Liver (tissue), 3 donors: ENCODE measurements at regions not wholly inside any gene's neighbourhood (a gene's known extent, or its start where the extent isn't known, plus 50 kb on each side); places are given as distances from the start of the nearest gene placed in this dataset.

Source experiments
- FOXA1 ChIP-seq: IDR thresholded peaks from 2 replicates; pipeline ENCODE4 v1.6.1; 2016; ENCODE audit warnings: antibody characterized with exemption
- RAD21 ChIP-seq, 2 donors: IDR thresholded peaks; 2 replicates each; pipeline ENCODE4 v1.6.1; 2016; ENCODE audit warnings: antibody characterized with exemption in 2 of 2, mild to moderate bottlenecking in 2 of 2
- TAF1 ChIP-seq: conservative IDR thresholded peaks from 2 replicates; pipeline ENCODE4 v1.6.1; 2016; ENCODE audit warnings: antibody characterized with exemption, mild to moderate bottlenecking
- TF ChIP-seq, protein P1 (sequence below): fragments of 150-350 bp; IDR thresholded peaks from 2 replicates; pipeline ENCODE4 v1.5.1; 2017; ENCODE audit warnings: improper control_type of control experiment, low read depth, low read length; ENCODE audit not compliant: missing input control
- TF ChIP-seq, protein P2 (sequence below): IDR thresholded peaks from 2 replicates; pipeline ENCODE4 v1.6.1; 2016; ENCODE audit warnings: antibody characterized with exemption
- donor health status: healthy.
- donor health status: healthy.

DNA sequence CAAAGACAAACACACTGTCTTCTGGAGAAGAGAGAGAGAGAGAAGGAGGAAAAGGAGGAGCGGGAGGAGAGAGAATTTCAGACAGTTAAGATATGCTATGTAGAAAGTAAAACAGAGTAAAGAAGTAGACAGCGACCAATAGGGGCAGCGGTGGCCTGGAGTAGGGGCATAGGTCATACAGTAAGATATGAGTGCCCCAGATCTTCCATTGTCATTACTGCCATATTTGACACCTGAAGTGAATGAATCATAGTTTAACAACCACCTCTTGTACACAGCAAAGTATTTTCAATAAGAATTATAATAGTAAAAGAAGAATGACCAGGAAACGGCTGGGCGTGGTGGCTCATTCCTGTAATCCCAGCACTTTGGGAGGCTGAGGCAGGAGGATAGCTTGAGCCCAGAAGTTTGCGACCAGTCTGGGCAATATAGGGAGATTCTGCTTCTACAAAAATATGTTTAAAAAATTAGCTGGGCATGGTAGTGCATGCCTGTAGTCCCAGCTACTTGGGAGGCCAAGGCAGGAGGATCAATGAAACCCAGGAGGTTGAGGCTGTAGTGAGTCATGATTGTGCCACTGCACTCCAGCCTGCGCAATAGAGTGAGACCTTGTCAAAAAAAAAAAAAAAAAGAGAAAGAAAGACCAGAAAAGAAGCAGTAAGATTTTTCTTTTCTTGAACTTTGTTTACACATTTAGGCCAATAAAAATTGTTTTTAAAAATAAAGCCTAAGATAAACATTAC, 77.0 kb upstream of the GPR158 start:
- TF ChIP-seq RAD21 (IDR thresholded peaks at IDR 0.05): no peak
- no peak for TF ChIP-seq TAF1
- TF ChIP-seq, protein P1, sequence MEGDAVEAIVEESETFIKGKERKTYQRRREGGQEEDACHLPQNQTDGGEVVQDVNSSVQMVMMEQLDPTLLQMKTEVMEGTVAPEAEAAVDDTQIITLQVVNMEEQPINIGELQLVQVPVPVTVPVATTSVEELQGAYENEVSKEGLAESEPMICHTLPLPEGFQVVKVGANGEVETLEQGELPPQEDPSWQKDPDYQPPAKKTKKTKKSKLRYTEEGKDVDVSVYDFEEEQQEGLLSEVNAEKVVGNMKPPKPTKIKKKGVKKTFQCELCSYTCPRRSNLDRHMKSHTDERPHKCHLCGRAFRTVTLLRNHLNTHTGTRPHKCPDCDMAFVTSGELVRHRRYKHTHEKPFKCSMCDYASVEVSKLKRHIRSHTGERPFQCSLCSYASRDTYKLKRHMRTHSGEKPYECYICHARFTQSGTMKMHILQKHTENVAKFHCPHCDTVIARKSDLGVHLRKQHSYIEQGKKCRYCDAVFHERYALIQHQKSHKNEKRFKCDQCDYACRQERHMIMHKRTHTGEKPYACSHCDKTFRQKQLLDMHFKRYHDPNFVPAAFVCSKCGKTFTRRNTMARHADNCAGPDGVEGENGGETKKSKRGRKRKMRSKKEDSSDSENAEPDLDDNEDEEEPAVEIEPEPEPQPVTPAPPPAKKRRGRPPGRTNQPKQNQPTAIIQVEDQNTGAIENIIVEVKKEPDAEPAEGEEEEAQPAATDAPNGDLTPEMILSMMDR: no peak
- TF ChIP-seq, protein P2, sequence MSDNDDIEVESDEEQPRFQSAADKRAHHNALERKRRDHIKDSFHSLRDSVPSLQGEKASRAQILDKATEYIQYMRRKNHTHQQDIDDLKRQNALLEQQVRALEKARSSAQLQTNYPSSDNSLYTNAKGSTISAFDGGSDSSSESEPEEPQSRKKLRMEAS: no peak
- TF ChIP-seq FOXA1: no peak
